VCaP (cell line): ENCODE measurements at regions not wholly inside any gene's neighbourhood (a gene's known extent, or its start where the extent isn't known, plus 50 kb on each side); places are given as distances from the start of the nearest gene placed in this dataset.

ENCODE experiments used
- H3K27ac ChIP-seq: fragments of 450-650 bp; 2 replicates; pipeline ENCODE4 v1.5.1; 2017
- CTCF ChIP-seq: fragments of 450-650 bp; conservative IDR thresholded peaks from 2 replicates; pipeline ENCODE4 v1.5.1; 2017; ENCODE audit warnings: mild to moderate bottlenecking, moderate library complexity

GRCh38 chr2:155266583-155266982 lies 568.1 kb downstream of the KCNJ3 start:
- no peak overlapping the region for H3K27ac ChIP-seq
- peak; percentile 19; the same call in 1 of the 2 replicates for TF ChIP-seq CTCF

- no peak overlapping the region for H3K27ac ChIP-seq
- TF ChIP-seq CTCF, result no peak
Observed at GRCh38 chr2:155266109-155266508, 567.6 kb downstream of the KCNJ3 start.

- TF ChIP-seq CTCF, result no peak
- H3K27ac ChIP-seq, result no peak overlapping the region
Observed at GRCh38 chr2:155256803-155257202, 558.3 kb downstream of the KCNJ3 start.

GRCh38 chr2:155250800-155251199 lies 552.3 kb downstream of the KCNJ3 start:
- no peak overlapping the region for H3K27ac ChIP-seq
- peak; percentile 81 for TF ChIP-seq CTCF

- H3K27ac ChIP-seq, result no peak overlapping the region
- TF ChIP-seq CTCF, result no peak
Observed at GRCh38 chr2:155240176-155240575, 541.7 kb downstream of the KCNJ3 start.

- no peak for TF ChIP-seq CTCF
- no peak overlapping the region for H3K27ac ChIP-seq
Observed at GRCh38 chr2:155235710-155236109, 537.2 kb downstream of the KCNJ3 start.

GRCh38 chr2:155223781-155224406 lies 525.4 kb downstream of the KCNJ3 start:
- peak; percentile 82 for TF ChIP-seq CTCF

More at GRCh38 chr2:155223781-155224406, 525.4 kb downstream of the KCNJ3 start:
- no peak overlapping the region for H3K27ac ChIP-seq
